K562 (cell line): ENCODE measurements at regions not wholly inside any gene's neighbourhood (a gene's known extent, or its start where the extent isn't known, plus 50 kb on each side); places are given as distances from the start of the nearest gene placed in this dataset.

ENCODE experiments used
- ATAC-seq: fragments of 200-7000 bp; cut with Tn5 transposase; 3 replicates; pipeline ENCODE4 v1.9.1; 2020; ENCODE audit warnings: moderate library complexity
- BruUV-seq: library from RNA; stranded (reverse); fragments of 400-500 nt; replicated peaks from 2 replicates; lab custom pipeline; 2021; lab: Mats Ljungman, UMichigan
- CTCF ChIA-PET: fragments of 300-600 bp; formaldehyde crosslinking; extraction: SDS; loops from one replicate; lab custom pipeline; 2021; ENCODE audit warnings: low intra/inter-chr PET ratio; lab: Yijun Ruan, JAX
- POLR2A ChIA-PET: fragments of 300-600, 350-650 bp; sonication (Branson Sonifier 250); formaldehyde crosslinking; extraction: SDS; loops from one replicate; lab custom pipeline; 2021; ENCODE audit warnings: antibody characterized with exemption, inconsistent platforms; lab: Yijun Ruan, JAX
- DNase-seq, 4 experiments: peaks; one replicate each; pipeline versions ENCODE4 v3.0.0 to v3.0.0-alpha.2; 2011 to 2018; ENCODE audit warnings: low spot score in 3 of 4, mixed read lengths in 3 of 4; ENCODE audit errors: extremely low read depth in 1 of 4
- FAIRE-seq: peaks from 2 replicates; lab custom pipeline; 2011; peaks lifted over from hg19 to GRCh38; lab: Jason Lieb, UNC
- H2AFZ ChIP-seq: 2 replicates; pipeline ENCODE4 v1.6.0; 2011; ENCODE audit warnings: low read depth, low read length, control low read depth, inconsistent platforms
- H3K27ac ChIP-seq: fragments of 200-600 bp; 3 replicates; pipeline ENCODE4 v1.8.0; 2011; ENCODE audit warnings: low read depth, mild to moderate bottlenecking, control low read depth, inconsistent platforms, low read length, moderate library complexity, mixed read lengths; ENCODE audit errors: extremely low read depth
- H3K27me3 ChIP-seq, 2 experiments: fragments of 300-600 bp in 1 of 2; 2 replicates in 1 of 2; 3 replicates in 1 of 2; pipeline versions ENCODE4 v1.6.0 to v1.8.0; 2011; ENCODE audit warnings: inconsistent platforms in 2 of 2, low read length in 2 of 2, mild to moderate bottlenecking in 1 of 2, mixed read lengths in 1 of 2, moderate library complexity in 1 of 2; ENCODE audit not compliant: control insufficient read depth in 2 of 2, insufficient read depth in 2 of 2
- H3K36me3 ChIP-seq: fragments of 300-600 bp; 3 replicates; pipeline ENCODE4 v1.8.0; 2011; ENCODE audit warnings: mild to moderate bottlenecking, low read length, inconsistent platforms; ENCODE audit not compliant: control insufficient read depth, insufficient read depth
- H3K4me1 ChIP-seq, 2 experiments: fragments of 200-600 bp in 1 of 2; replicated peaks in 1 of 2; 2 replicates in 1 of 2; 3 replicates in 1 of 2; pipeline versions ENCODE4 v1.5.1 to v1.8.0; 2011; ENCODE audit warnings: inconsistent platforms in 2 of 2, low read length in 2 of 2, mild to moderate bottlenecking in 1 of 2, mixed read lengths in 1 of 2, moderate library complexity in 1 of 2; ENCODE audit not compliant: control insufficient read depth in 2 of 2, insufficient read depth in 2 of 2
- H3K4me2 ChIP-seq: 2 replicates; pipeline ENCODE4 v1.6.1; 2011; ENCODE audit warnings: low read length, control low read depth, inconsistent platforms, mixed read lengths; ENCODE audit not compliant: insufficient read depth
- H3K4me3 ChIP-seq: fragments of 200-600 bp; sonication (generic), shearing (Covaris generic); 2 replicates; pipeline ENCODE4 v1.5.1; 2016; ENCODE audit warnings: control low read depth, inconsistent platforms
- H3K79me2 ChIP-seq: fragments of 200-600 bp; 3 replicates; pipeline ENCODE4 v1.8.0; 2011; ENCODE audit warnings: low read length, inconsistent platforms; ENCODE audit not compliant: control insufficient read depth, insufficient read depth
- H3K9ac ChIP-seq, 2 experiments: 2 replicates each; pipeline versions ENCODE4 v1.6.0 to v1.6.1; 2011; ENCODE audit warnings: low read depth in 2 of 2, low read length in 2 of 2, control low read depth in 1 of 2, inconsistent platforms in 1 of 2, mild to moderate bottlenecking in 1 of 2, mixed read lengths in 1 of 2; ENCODE audit not compliant: insufficient read depth in 1 of 2
- H3K9me1 ChIP-seq: one replicate; pipeline ENCODE4 v1.6.0; 2011; ENCODE audit warnings: inconsistent platforms, mild to moderate bottlenecking, low read length, moderate library complexity; ENCODE audit not compliant: control insufficient read depth, insufficient read depth
- H3K9me3 ChIP-seq: replicated peaks from 2 replicates; pipeline ENCODE4 v1.5.1; 2011; ENCODE audit warnings: low read depth, low read length, inconsistent platforms; ENCODE audit not compliant: control insufficient read depth, insufficient read depth
- H4K20me1 ChIP-seq: replicated peaks from 2 replicates; pipeline ENCODE4 v1.6.1; 2011; ENCODE audit warnings: low read length, inconsistent platforms, mixed read lengths; ENCODE audit not compliant: control insufficient read depth, insufficient read depth
- EHMT2 ChIP-seq: fragments of 450-650 bp; IDR thresholded peaks from 2 replicates; pipeline ENCODE4 v1.6.1; 2018; ENCODE audit warnings: antibody characterized with exemption
- MYC ChIP-seq, 2 experiments: fragments of 250-450 bp in 1 of 2; sonication (Bioruptor Pico) in 1 of 2; IDR thresholded peaks; 2 replicates each; pipeline versions ENCODE4 v1.5.1 to v1.6.1; 2012 to 2021; ENCODE audit warnings: low read depth in 2 of 2, borderline replicate concordance in 1 of 2, improper control_type of control experiment in 1 of 2, low read length in 1 of 2, mild to moderate bottlenecking in 1 of 2, moderate library complexity in 1 of 2
- RREB1 ChIP-seq: fragments of 250-450 bp; sonication (Bioruptor Pico); IDR thresholded peaks from 2 replicates; pipeline ENCODE4 v1.4.0; 2020
- SRSF1 ChIP-seq: fragments of 200-400 bp; formaldehyde crosslinking; IDR thresholded peaks from 2 replicates; pipeline ENCODE4 v1.6.1; 2017; ENCODE audit warnings: mild to moderate bottlenecking, low read depth, low read length, moderate library complexity
- SRSF7 ChIP-seq: fragments of 200-400 bp; formaldehyde crosslinking; optimal IDR thresholded peaks from 2 replicates; pipeline ENCODE3; 2017; ENCODE audit warnings: mild to moderate bottlenecking, low read depth, low read length
- TBL1XR1 ChIP-seq, 2 experiments: IDR thresholded peaks; 2 replicates each; pipeline ENCODE4 v1.6.1; 2012; ENCODE audit warnings: improper control_type of control experiment in 2 of 2, low read length in 2 of 2, mild to moderate bottlenecking in 1 of 2
- ZFP91 ChIP-seq: sonication (generic); formaldehyde crosslinking; IDR thresholded peaks from 2 replicates; pipeline ENCODE4 v1.8.0; 2022; ENCODE audit warnings: mild to moderate bottlenecking, missing genetic modification reagents
- ZNF77 ChIP-seq: fragments of 250-450 bp; sonication (Bioruptor Pico); IDR thresholded peaks from 2 replicates; pipeline ENCODE4 v1.5.0; 2020
- WGBS: fragments of 100-300 bp; shearing (Covaris generic); methylation state at CpG from one replicate; pipeline ENCODE4 v1.1.6; 2016; ENCODE audit warnings: low coverage, mixed read lengths; ENCODE audit not compliant: insufficient coverage; ENCODE audit errors: missing lambda C conversion rate; 5-methylcytosine and 5-hydroxymethylcytosine counted together
- in situ Hi-C: fragments of 300-500 bp; cut with MboI; formaldehyde crosslinking; loops from 4 replicates; pipeline ENCODE4 v1.15.0; 2018; ENCODE audit warnings: inconsistent platforms, mixed read lengths
- intact Hi-C: fragments of 100-400 bp; cut with micrococcal nuclease; formaldehyde crosslinking; loops from 2 replicates; pipeline ENCODE4 v1.14.2; 2022
- TF ChIP-seq, protein P1 (sequence below): fragments of 450-650 bp; formaldehyde crosslinking; IDR thresholded peaks from 2 replicates; pipeline ENCODE4 v1.4.0; 2020; ENCODE audit warnings: mild to moderate bottlenecking, moderate library complexity

DNA sequence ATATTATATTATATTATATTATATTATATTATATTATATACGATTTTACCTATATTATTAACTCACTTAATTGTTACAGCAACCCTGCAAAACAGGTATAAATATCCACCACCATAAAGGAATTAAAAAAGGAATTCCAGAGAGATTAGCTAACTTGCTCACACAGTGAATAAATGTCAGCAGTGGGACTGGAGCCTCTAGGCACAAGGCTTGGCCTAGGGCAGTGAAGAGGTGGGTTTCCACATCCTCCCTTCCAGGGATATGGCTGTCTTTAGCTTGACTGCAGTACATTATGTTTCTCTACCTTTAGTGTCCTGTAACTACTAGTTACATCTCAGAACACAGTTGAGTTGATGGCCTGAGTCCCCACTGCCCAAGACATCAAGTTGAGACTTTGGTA lies 166.9 kb downstream of the SLC15A5 start:
- no TSS peak for BruUV-seq
- FAIRE-seq, result no peak
- no peaks in the 10 kb centered on the region for H3K79me2 ChIP-seq
- TF ChIP-seq SRSF1 (no peak), TBL1XR1 (IDR thresholded peaks at IDR 0.05; ENCODE audit: low read length in 2 of 2) (no peak), SRSF7 (no peak), ZFP91 (CRISPR knock-in tag) (no peak), ZNF77 (no peak), EHMT2 (no peak), RREB1 (CRISPR knock-in tag) (no peak), MYC (IDR thresholded peaks at IDR 0.05; ENCODE audit: low read depth, low read length) (no peak), MYC (CRISPR knock-in tag; IDR thresholded peaks at IDR 0.05; ENCODE audit: borderline replicate concordance, low read depth) (no peak)
- TF ChIP-seq, protein P1, sequence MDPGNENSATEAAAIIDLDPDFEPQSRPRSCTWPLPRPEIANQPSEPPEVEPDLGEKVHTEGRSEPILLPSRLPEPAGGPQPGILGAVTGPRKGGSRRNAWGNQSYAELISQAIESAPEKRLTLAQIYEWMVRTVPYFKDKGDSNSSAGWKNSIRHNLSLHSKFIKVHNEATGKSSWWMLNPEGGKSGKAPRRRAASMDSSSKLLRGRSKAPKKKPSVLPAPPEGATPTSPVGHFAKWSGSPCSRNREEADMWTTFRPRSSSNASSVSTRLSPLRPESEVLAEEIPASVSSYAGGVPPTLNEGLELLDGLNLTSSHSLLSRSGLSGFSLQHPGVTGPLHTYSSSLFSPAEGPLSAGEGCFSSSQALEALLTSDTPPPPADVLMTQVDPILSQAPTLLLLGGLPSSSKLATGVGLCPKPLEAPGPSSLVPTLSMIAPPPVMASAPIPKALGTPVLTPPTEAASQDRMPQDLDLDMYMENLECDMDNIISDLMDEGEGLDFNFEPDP (CRISPR knock-in tag), result no peak

More for the DNA sequence above, 166.9 kb downstream of the SLC15A5 start:
- Histone ChIP-seq H3K9ac (no peak overlapping the region), H3K36me3 (no peaks in the 10 kb centered on the region), H3K27ac (no peak overlapping the region), H4K20me1 (no peaks in the 10 kb centered on the region), H3K4me3 (no peak overlapping the region), H3K4me2 (no peak overlapping the region), H3K9me3 (no peaks in the 10 kb centered on the region), H3K27me3 (no peaks in the 10 kb centered on the region), H2AFZ (no peak overlapping the region), H3K4me1 (no peaks in the 10 kb centered on the region), H3K9me1 (no peaks in the 10 kb centered on the region)
- 0% methylated on average over 1 of the region's 1 CpG for WGBS
- ChIA-PET CTCF (no interaction called here), POLR2A (no interaction called here)
- in situ Hi-C loops, result no loop called here
- no peak for DNase-seq
- intact Hi-C loops, result no loop called here
- no peak for ATAC-seq
